ENCODE measurements at regions not wholly inside any gene's neighbourhood (a gene's known extent, or its start where the extent isn't known, plus 50 kb on each side); places are given as distances from the start of the nearest gene placed in this dataset.
A peak's percentile ranks its signal among the peaks of the same experiment; 100 is the strongest.

- Histone ChIP-seq H3K27me3 (ENCODE audit: control insufficient read depth, insufficient read depth, low read length) (no peaks in the 10 kb centered on the region), H3K36me3 (ENCODE audit: control insufficient read depth, insufficient read depth, low read length) (no peaks in the 10 kb centered on the region), H3K4me1 (ENCODE audit: control insufficient read depth, insufficient read depth, low read length) (no peaks in the 10 kb centered on the region), H3K9me3 (replicated peaks; ENCODE audit: control insufficient read depth, low read depth, low read length) (no peaks in the 10 kb centered on the region), H3K27ac (ENCODE audit: low read length) (no peak overlapping the region), H3K4me3 (ENCODE audit: low read length) (no peak overlapping the region)
- 67% methylated on average over 1 of the region's 4 CpGs for WGBS (ENCODE audit: insufficient coverage)
- peak; percentile 46 for DNase-seq
These were observed 200.1 kb upstream of the CAMK1G start for GRCh38 chr1:209383422-209383821.

GRCh38 chr1:209383907-209384709 is 199.4 kb upstream of the CAMK1G start:
- Histone ChIP-seq H3K36me3 (ENCODE audit: control insufficient read depth, insufficient read depth, low read length) (no peaks in the 10 kb centered on the region), H3K4me1 (ENCODE audit: control insufficient read depth, insufficient read depth, low read length) (no peaks in the 10 kb centered on the region), H3K9me3 (replicated peaks; ENCODE audit: control insufficient read depth, low read depth, low read length) (no peaks in the 10 kb centered on the region), H3K4me3 (ENCODE audit: low read length) (no peak overlapping the region), H3K27ac (ENCODE audit: low read length) (no peak overlapping the region), H3K27me3 (ENCODE audit: control insufficient read depth, insufficient read depth, low read length) (no peaks in the 10 kb centered on the region)
- 60% methylated on average over 3 of the region's 5 CpGs for WGBS (ENCODE audit: insufficient coverage)
- no peak for DNase-seq

GRCh38 chr1:209384710-209385550 is 198.6 kb upstream of the CAMK1G start:
- 100% methylated on average over 1 of the region's 2 CpGs for WGBS (ENCODE audit: insufficient coverage)

GRCh38 chr1:209386156-209386555 is 197.4 kb upstream of the CAMK1G start:
- Histone ChIP-seq H3K4me1 (ENCODE audit: control insufficient read depth, insufficient read depth, low read length) (no peaks in the 10 kb centered on the region), H3K36me3 (ENCODE audit: control insufficient read depth, insufficient read depth, low read length) (no peaks in the 10 kb centered on the region), H3K9me3 (replicated peaks; ENCODE audit: control insufficient read depth, low read depth, low read length) (no peaks in the 10 kb centered on the region), H3K27ac (ENCODE audit: low read length) (no peak overlapping the region), H3K4me3 (ENCODE audit: low read length) (no peak overlapping the region), H3K27me3 (ENCODE audit: control insufficient read depth, insufficient read depth, low read length) (no peaks in the 10 kb centered on the region)
- WGBS (ENCODE audit: insufficient coverage) = no CpG with 5 or more reads among the region's 2 CpGs
- DNase-seq = no peak

More at GRCh38 chr1:209384710-209385550, 198.6 kb upstream of the CAMK1G start:
- H3K27me3 ChIP-seq (ENCODE audit: control insufficient read depth, insufficient read depth, low read length) = no peaks in the 10 kb centered on the region
- H3K36me3 ChIP-seq (ENCODE audit: control insufficient read depth, insufficient read depth, low read length) = no peaks in the 10 kb centered on the region
- no peak overlapping the region for H3K4me3 ChIP-seq (ENCODE audit: low read length)
- no peaks in the 10 kb centered on the region for H3K9me3 ChIP-seq (replicated peaks; ENCODE audit: control insufficient read depth, low read depth, low read length)
- no peaks in the 10 kb centered on the region for H3K4me1 ChIP-seq (ENCODE audit: control insufficient read depth, insufficient read depth, low read length)
- no peak for DNase-seq
- no peak overlapping the region for H3K27ac ChIP-seq (ENCODE audit: low read length)

GRCh38 chr1:209387271-209387968 is 196.1 kb upstream of the CAMK1G start:
- Histone ChIP-seq H3K4me3 (ENCODE audit: low read length) (no peak overlapping the region), H3K9me3 (replicated peaks; ENCODE audit: control insufficient read depth, low read depth, low read length) (no peaks in the 10 kb centered on the region), H3K36me3 (ENCODE audit: control insufficient read depth, insufficient read depth, low read length) (no peaks in the 10 kb centered on the region), H3K4me1 (ENCODE audit: control insufficient read depth, insufficient read depth, low read length) (no peaks in the 10 kb centered on the region), H3K27me3 (ENCODE audit: control insufficient read depth, insufficient read depth, low read length) (no peaks in the 10 kb centered on the region), H3K27ac (ENCODE audit: low read length) (no peak overlapping the region)
- WGBS (ENCODE audit: insufficient coverage) = 40% methylated on average over 1 of the region's 5 CpGs
- no peak for DNase-seq

GRCh38 chr1:209387969-209388329 is 195.6 kb upstream of the CAMK1G start:
- no peak overlapping the region for H3K27ac ChIP-seq (ENCODE audit: low read length)
- H3K4me3 ChIP-seq (ENCODE audit: low read length) = no peak overlapping the region
- no peaks in the 10 kb centered on the region for H3K27me3 ChIP-seq (ENCODE audit: control insufficient read depth, insufficient read depth, low read length)
- DNase-seq = no peak
- 88% methylated on average over 1 of the region's 2 CpGs for WGBS (ENCODE audit: insufficient coverage)
- no peaks in the 10 kb centered on the region for H3K9me3 ChIP-seq (replicated peaks; ENCODE audit: control insufficient read depth, low read depth, low read length)
- no peaks in the 10 kb centered on the region for H3K36me3 ChIP-seq (ENCODE audit: control insufficient read depth, insufficient read depth, low read length)
- H3K4me1 ChIP-seq (ENCODE audit: control insufficient read depth, insufficient read depth, low read length) = no peaks in the 10 kb centered on the region

- no peaks in the 10 kb centered on the region for H3K9me3 ChIP-seq (replicated peaks; ENCODE audit: control insufficient read depth, low read depth, low read length)
- no peak overlapping the region for H3K27ac ChIP-seq (ENCODE audit: low read length)
- WGBS (ENCODE audit: insufficient coverage) = 79% methylated on average over 1 of the region's 1 CpG
- no peaks in the 10 kb centered on the region for H3K36me3 ChIP-seq (ENCODE audit: control insufficient read depth, insufficient read depth, low read length)
- no peak overlapping the region for H3K4me3 ChIP-seq (ENCODE audit: low read length)
- H3K27me3 ChIP-seq (ENCODE audit: control insufficient read depth, insufficient read depth, low read length) = no peaks in the 10 kb centered on the region
- H3K4me1 ChIP-seq (ENCODE audit: control insufficient read depth, insufficient read depth, low read length) = no peaks in the 10 kb centered on the region
- DNase-seq = no peak
These were observed 195.2 kb upstream of the CAMK1G start for GRCh38 chr1:209388358-209388757.

GRCh38 chr1:209389258-209389657 is 194.3 kb upstream of the CAMK1G start:
- Histone ChIP-seq H3K36me3 (ENCODE audit: control insufficient read depth, insufficient read depth, low read length) (no peaks in the 10 kb centered on the region), H3K27me3 (ENCODE audit: control insufficient read depth, insufficient read depth, low read length) (no peaks in the 10 kb centered on the region), H3K27ac (ENCODE audit: low read length) (no peak overlapping the region), H3K4me1 (ENCODE audit: control insufficient read depth, insufficient read depth, low read length) (no peaks in the 10 kb centered on the region), H3K9me3 (replicated peaks; ENCODE audit: control insufficient read depth, low read depth, low read length) (no peaks in the 10 kb centered on the region), H3K4me3 (ENCODE audit: low read length) (no peak overlapping the region)
- no CpG with 5 or more reads among the region's 1 CpG for WGBS (ENCODE audit: insufficient coverage)
- no peak for DNase-seq

- H3K27me3 ChIP-seq (ENCODE audit: control insufficient read depth, insufficient read depth, low read length) = no peaks in the 10 kb centered on the region
- no peak for DNase-seq
- no peak overlapping the region for H3K4me3 ChIP-seq (ENCODE audit: low read length)
- WGBS (ENCODE audit: insufficient coverage) = no CpG with 5 or more reads among the region's 1 CpG
- no peaks in the 10 kb centered on the region for H3K4me1 ChIP-seq (ENCODE audit: control insufficient read depth, insufficient read depth, low read length)
- H3K36me3 ChIP-seq (ENCODE audit: control insufficient read depth, insufficient read depth, low read length) = no peaks in the 10 kb centered on the region
- H3K9me3 ChIP-seq (replicated peaks; ENCODE audit: control insufficient read depth, low read depth, low read length) = no peaks in the 10 kb centered on the region
- no peak overlapping the region for H3K27ac ChIP-seq (ENCODE audit: low read length)
These were observed 193.5 kb upstream of the CAMK1G start for GRCh38 chr1:209389975-209390374.

- H3K27me3 ChIP-seq (ENCODE audit: control insufficient read depth, insufficient read depth, low read length) = no peaks in the 10 kb centered on the region
- no CpG with 5 or more reads among the region's 1 CpG for WGBS (ENCODE audit: insufficient coverage)
- H3K9me3 ChIP-seq (replicated peaks; ENCODE audit: control insufficient read depth, low read depth, low read length) = no peaks in the 10 kb centered on the region
- no peaks in the 10 kb centered on the region for H3K4me1 ChIP-seq (ENCODE audit: control insufficient read depth, insufficient read depth, low read length)
- H3K27ac ChIP-seq (ENCODE audit: low read length) = no peak overlapping the region
- no peak for DNase-seq
- H3K36me3 ChIP-seq (ENCODE audit: control insufficient read depth, insufficient read depth, low read length) = no peaks in the 10 kb centered on the region
- H3K4me3 ChIP-seq (ENCODE audit: low read length) = no peak overlapping the region
These were observed 192.8 kb upstream of the CAMK1G start for GRCh38 chr1:209390764-209391163.
